GM23248 (cell line): ENCODE measurements at regions not wholly inside any gene's neighbourhood (a gene's known extent, or its start where the extent isn't known, plus 50 kb on each side); places are given as distances from the start of the nearest gene placed in this dataset.

ENCODE experiments used
- DNase-seq: peaks from one replicate; pipeline ENCODE4 v3.0.0-alpha.2; 2015
- H2AFZ ChIP-seq: fragments of 200-600 bp; sonication (generic); 2 replicates; pipeline ENCODE4 v1.6.1; 2016; ENCODE audit warnings: antibody characterized with exemption
- H3F3A ChIP-seq: fragments of 200-600 bp; sonication (generic); 2 replicates; pipeline ENCODE4 v1.6.1; 2016; ENCODE audit warnings: mild to moderate bottlenecking, antibody characterized with exemption, mixed run types; ENCODE audit not compliant: insufficient read depth
- H3K27ac ChIP-seq: fragments of 200-600 bp; sonication (generic); 2 replicates; pipeline ENCODE4 v1.5.1; 2016; ENCODE audit warnings: mild to moderate bottlenecking
- H3K27me3 ChIP-seq: fragments of 200-600 bp; sonication (generic); replicated peaks from 2 replicates; pipeline ENCODE4 v1.6.1; 2016; ENCODE audit warnings: mild to moderate bottlenecking; ENCODE audit not compliant: insufficient read depth
- H3K36me3 ChIP-seq: fragments of 200-600 bp; sonication (generic); 2 replicates; pipeline ENCODE4 v1.6.1; 2016; ENCODE audit warnings: low read depth, mild to moderate bottlenecking
- H3K4me1 ChIP-seq: fragments of 200-600 bp; sonication (generic); 2 replicates; pipeline ENCODE4 v1.6.1; 2016; ENCODE audit warnings: mild to moderate bottlenecking; ENCODE audit not compliant: insufficient read depth
- H3K4me2 ChIP-seq: fragments of 200-600 bp; sonication (generic); one replicate; pipeline ENCODE4 v1.6.1; 2016; ENCODE audit warnings: mild to moderate bottlenecking; ENCODE audit not compliant: unreplicated experiment
- H3K4me3 ChIP-seq: fragments of 200-600 bp; sonication (generic); 2 replicates; pipeline ENCODE4 v1.5.1; 2016; ENCODE audit warnings: mild to moderate bottlenecking
- H3K79me2 ChIP-seq: fragments of 200-600 bp; sonication (generic); 2 replicates; pipeline ENCODE4 v1.6.1; 2016; ENCODE audit warnings: mild to moderate bottlenecking; ENCODE audit not compliant: insufficient read depth
- H3K9ac ChIP-seq: fragments of 200-600 bp; sonication (generic); 2 replicates; pipeline ENCODE4 v1.6.1; 2016; ENCODE audit warnings: mild to moderate bottlenecking
- H3K9me2 ChIP-seq: fragments of 200-600 bp; sonication (generic); 2 replicates; pipeline ENCODE4 v1.6.1; 2016; ENCODE audit warnings: mixed run types, mild to moderate bottlenecking, moderate library complexity; ENCODE audit not compliant: insufficient read depth
- H3K9me3 ChIP-seq: fragments of 200-600 bp; sonication (generic); one replicate; pipeline ENCODE4 v1.6.1; 2017; ENCODE audit warnings: low read depth
- H4K20me1 ChIP-seq: fragments of 200-600 bp; sonication (generic); 2 replicates; pipeline ENCODE4 v1.6.0; 2016; ENCODE audit not compliant: insufficient read depth
- EZH2 ChIP-seq: fragments of 200-600 bp; sonication (generic); IDR thresholded peaks from 2 replicates; pipeline ENCODE4 v1.6.1; 2018; ENCODE audit warnings: antibody characterized with exemption, mild to moderate bottlenecking; ENCODE audit not compliant: insufficient read depth, poor library complexity, severe bottlenecking
- EZH2phosphoT487 ChIP-seq: fragments of 200-600 bp; sonication (generic); IDR thresholded peaks from 2 replicates; pipeline ENCODE4 v1.6.1; 2018; ENCODE audit warnings: antibody characterized with exemption, moderate library complexity, mild to moderate bottlenecking, low read depth; ENCODE audit not compliant: insufficient read depth
- WGBS, 2 experiments: methylation state at CpG; one replicate each; pipeline ENCODE4 v1.1.6; 2015 to 2017; ENCODE audit warnings: low lambda C conversion rate in 2 of 2, low coverage in 1 of 2; ENCODE audit errors: missing lambda C conversion rate in 2 of 2; 5-methylcytosine and 5-hydroxymethylcytosine counted together
- in situ Hi-C: fragments of 300-500 bp; cut with MboI; formaldehyde crosslinking; loops from 2 replicates; pipeline ENCODE4 v1.15.0; 2020

DNA sequence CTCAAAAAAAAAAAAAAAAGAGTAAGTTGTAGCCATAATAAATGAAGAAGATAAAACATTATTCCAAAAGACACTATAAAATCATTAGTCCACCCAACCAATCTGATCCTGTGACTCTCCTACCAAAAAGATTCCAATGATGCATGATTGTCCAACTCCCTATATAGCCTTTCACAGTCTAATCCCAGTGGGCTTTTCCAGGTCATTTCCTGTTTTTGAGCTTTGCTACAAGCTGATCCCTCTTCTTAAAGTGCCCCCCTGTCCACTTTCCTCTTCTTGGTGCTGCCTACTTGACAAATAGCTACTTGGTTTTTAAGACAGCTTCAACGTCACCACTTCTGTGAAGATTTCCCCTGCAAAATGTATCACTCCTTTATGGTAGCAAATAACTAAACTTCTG, 88.4 kb downstream of the SEMA4F start:
- H3K9me2 ChIP-seq, result no peaks in the 10 kb centered on the region
- WGBS, 2 experiments, result 95 to 96% methylated on average over 1 of the region's 1 CpG
- no peak overlapping the region for H3K4me2 ChIP-seq
- TF ChIP-seq EZH2 (no peak), EZH2phosphoT487 (no peak)
- H3K79me2 ChIP-seq, result no peaks in the 10 kb centered on the region
- H3K9ac ChIP-seq, result no peak overlapping the region
- no peak overlapping the region for H3K4me3 ChIP-seq
- in situ Hi-C loops, result no loop called here
- no peak overlapping the region for H2AFZ ChIP-seq
- no peaks in the 10 kb centered on the region for H3K36me3 ChIP-seq
- H3K27ac ChIP-seq, result no peak overlapping the region
- DNase-seq, result no peak
- H4K20me1 ChIP-seq, result no peaks in the 10 kb centered on the region
- peaks cover 34% of the 10 kb centered on the region for H3K4me1 ChIP-seq
- H3K27me3 ChIP-seq, result no peaks in the 10 kb centered on the region
- peaks cover 18% of the 10 kb centered on the region for H3F3A ChIP-seq
- no peaks in the 10 kb centered on the region for H3K9me3 ChIP-seq

GRCh38 chr2:74743039-74743438, 89.0 kb downstream of the SEMA4F start:
- Histone ChIP-seq H3K27me3 (no peaks in the 10 kb centered on the region), H2AFZ (no peak overlapping the region), H3K4me1 (peaks cover 40% of the 10 kb centered on the region), H3K4me3 (no peak overlapping the region), H3K9ac (no peak overlapping the region), H4K20me1 (no peaks in the 10 kb centered on the region), H3K9me3 (no peaks in the 10 kb centered on the region), H3K9me2 (no peaks in the 10 kb centered on the region), H3K27ac (no peak overlapping the region), H3F3A (peaks cover 18% of the 10 kb centered on the region), H3K36me3 (no peaks in the 10 kb centered on the region), H3K79me2 (no peaks in the 10 kb centered on the region), H3K4me2 (no peak overlapping the region)
- TF ChIP-seq EZH2 (no peak), EZH2phosphoT487 (no peak)
- in situ Hi-C loops, result no loop called here
- no peak for DNase-seq
- WGBS, 2 experiments, result 74 to 76% methylated on average over 5 of the region's 5 CpGs

DNA sequence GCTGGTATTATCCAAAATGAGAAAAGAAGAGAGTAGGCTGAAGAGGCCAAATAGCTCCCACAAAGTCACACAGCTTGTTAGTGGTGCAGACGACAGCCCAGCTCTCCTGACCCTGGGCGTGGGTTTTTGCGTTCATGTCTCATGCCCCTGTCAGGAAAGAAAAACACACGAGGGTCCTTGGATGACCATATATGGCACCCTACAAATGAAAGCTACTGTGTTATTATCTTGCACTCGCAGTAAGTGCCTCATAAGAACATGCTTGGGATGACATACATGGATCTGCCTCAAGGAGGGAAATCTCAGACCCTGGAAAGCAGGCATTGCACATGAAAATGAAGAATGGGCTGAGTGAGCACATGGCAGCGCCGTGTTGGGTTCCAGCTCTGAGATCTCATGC, 89.7 kb downstream of the SEMA4F start:
- H3K9me3 ChIP-seq, result no peaks in the 10 kb centered on the region
- no peaks in the 10 kb centered on the region for H3K9me2 ChIP-seq
- in situ Hi-C loops, result no loop called here
- peaks cover 40% of the 10 kb centered on the region for H3K4me1 ChIP-seq
- TF ChIP-seq EZH2, result no peak
- no peak for TF ChIP-seq EZH2phosphoT487
- no peak overlapping the region for H3K4me2 ChIP-seq
- H2AFZ ChIP-seq, result no peak overlapping the region
- no peak for DNase-seq
- 84 to 86% methylated on average over 7 of the region's 7 CpGs for WGBS, 2 experiments
- no peaks in the 10 kb centered on the region for H3K79me2 ChIP-seq
- H3K27ac ChIP-seq, result no peak overlapping the region
- H3K9ac ChIP-seq, result no peak overlapping the region
- no peaks in the 10 kb centered on the region for H4K20me1 ChIP-seq
- H3F3A ChIP-seq, result peaks cover 18% of the 10 kb centered on the region
- no peak overlapping the region for H3K4me3 ChIP-seq
- no peaks in the 10 kb centered on the region for H3K27me3 ChIP-seq
- H3K36me3 ChIP-seq, result no peaks in the 10 kb centered on the region

GRCh38 chr2:74744731-74745515, 89.0 kb upstream of the HK2 start:
- H3K4me3 ChIP-seq, result no peak overlapping the region
- H2AFZ ChIP-seq, result no peak overlapping the region
- no peaks in the 10 kb centered on the region for H3K36me3 ChIP-seq
- H3F3A ChIP-seq, result peaks cover 17% of the 10 kb centered on the region
- H3K9me3 ChIP-seq, result no peaks in the 10 kb centered on the region
- DNase-seq, result no peak
- no peak overlapping the region for H3K27ac ChIP-seq
- no peak overlapping the region for H3K9ac ChIP-seq
- H3K79me2 ChIP-seq, result no peaks in the 10 kb centered on the region
- H4K20me1 ChIP-seq, result no peaks in the 10 kb centered on the region
- no peaks in the 10 kb centered on the region for H3K27me3 ChIP-seq
- WGBS, 2 experiments, result 36 to 54% methylated on average over 4 of the region's 4 CpGs
- no peak overlapping the region for H3K4me2 ChIP-seq
- TF ChIP-seq EZH2phosphoT487, result no peak
- TF ChIP-seq EZH2, result no peak
- no peaks in the 10 kb centered on the region for H3K9me2 ChIP-seq
- in situ Hi-C loops, result no loop called here
- H3K4me1 ChIP-seq, result peaks cover 30% of the 10 kb centered on the region

GRCh38 chr2:74745766-74746165, 88.2 kb upstream of the HK2 start:
- Histone ChIP-seq H3F3A (peaks cover 12% of the 10 kb centered on the region), H3K4me3 (no peak overlapping the region), H3K36me3 (no peaks in the 10 kb centered on the region), H3K27ac (no peak overlapping the region), H3K9ac (no peak overlapping the region), H3K9me2 (no peaks in the 10 kb centered on the region), H3K4me1 (peaks cover 22% of the 10 kb centered on the region), H3K9me3 (no peaks in the 10 kb centered on the region), H2AFZ (no peak overlapping the region), H3K4me2 (no peak overlapping the region), H3K79me2 (no peaks in the 10 kb centered on the region), H4K20me1 (no peaks in the 10 kb centered on the region), H3K27me3 (no peaks in the 10 kb centered on the region)
- in situ Hi-C loops, result no loop called here
- TF ChIP-seq EZH2 (no peak), EZH2phosphoT487 (no peak)
- DNase-seq, result no peak
- WGBS, 2 experiments, result 43 to 50% methylated on average over 8 of the region's 8 CpGs
